ENCODE measurements at regions not wholly inside any gene's neighbourhood (a gene's known extent, or its start where the extent isn't known, plus 50 kb on each side); places are given as distances from the start of the nearest gene placed in this dataset.
"Not testable (repeated sequence)": the region's sequence is repeated elsewhere in the genome, so short reads cannot be mapped to it uniquely, and the experiment has no call there.

- peak; percentile 20 for DNase-seq (ENCODE audit: insufficient read length, low spot score)
- FAIRE-seq, result no peak
- no peak for TF ChIP-seq POLR2A (IDR thresholded peaks at IDR 0.05; ENCODE audit: low read depth, low read length)
Measured at GRCh38 chrX:39772057-39772832, 325.5 kb downstream of the BCOR start.

GRCh38 chrX:39773150-39773549, 324.6 kb downstream of the BCOR start:
- FAIRE-seq (no peak), DNase-seq (ENCODE audit: insufficient read length, low spot score) (no peak)
- no peak for TF ChIP-seq POLR2A (IDR thresholded peaks at IDR 0.05; ENCODE audit: low read depth, low read length)

GRCh38 chrX:39773923-39774773, 323.6 kb downstream of the BCOR start:
- TF ChIP-seq POLR2A (IDR thresholded peaks at IDR 0.05; ENCODE audit: low read depth, low read length), result no peak
- DNase-seq (ENCODE audit: insufficient read length, low spot score), result no peak
- FAIRE-seq, result no peak

GRCh38 chrX:39774774-39775328, 322.9 kb downstream of the BCOR start:
- no peak for TF ChIP-seq POLR2A (IDR thresholded peaks at IDR 0.05; ENCODE audit: low read depth, low read length)
- FAIRE-seq (no peak), DNase-seq (ENCODE audit: insufficient read length, low spot score) (no peak)

- no peak for TF ChIP-seq POLR2A (IDR thresholded peaks at IDR 0.05; ENCODE audit: low read depth, low read length)
- DNase-seq (ENCODE audit: insufficient read length, low spot score) (no peak), FAIRE-seq (no peak)
Measured at GRCh38 chrX:39777623-39778025, 320.1 kb downstream of the BCOR start.

GRCh38 chrX:39779952-39780783, 317.6 kb downstream of the BCOR start:
- no peak for TF ChIP-seq POLR2A (IDR thresholded peaks at IDR 0.05; ENCODE audit: low read depth, low read length)
- DNase-seq (ENCODE audit: insufficient read length, low spot score), result no peak
- FAIRE-seq, result no peak

GRCh38 chrX:39782276-39782675, 315.5 kb downstream of the BCOR start:
- FAIRE-seq (no peak), DNase-seq (ENCODE audit: insufficient read length, low spot score) (no peak)
- TF ChIP-seq POLR2A (IDR thresholded peaks at IDR 0.05; ENCODE audit: low read depth, low read length), result no peak

GRCh38 chrX:39787999-39788398, 309.8 kb downstream of the BCOR start:
- TF ChIP-seq POLR2A (IDR thresholded peaks at IDR 0.05; ENCODE audit: low read depth, low read length), result no peak
- FAIRE-seq (no peak), DNase-seq (ENCODE audit: insufficient read length, low spot score) (no peak)

- FAIRE-seq, result no peak
- no peak for TF ChIP-seq POLR2A (IDR thresholded peaks at IDR 0.05; ENCODE audit: low read depth, low read length)
Measured at GRCh38 chrX:39788521-39788920, 309.2 kb downstream of the BCOR start.

GRCh38 chrX:39791691-39792090, 306.1 kb downstream of the BCOR start:
- DNase-seq (ENCODE audit: insufficient read length, low spot score), result no peak
- no peak for TF ChIP-seq POLR2A (IDR thresholded peaks at IDR 0.05; ENCODE audit: low read depth, low read length)
- FAIRE-seq, result no peak

More at GRCh38 chrX:39788521-39788920, 309.2 kb downstream of the BCOR start:
- no peak for DNase-seq (ENCODE audit: insufficient read length, low spot score)

- FAIRE-seq (no peak), DNase-seq (ENCODE audit: insufficient read length, low spot score) (no peak)
- no peak for TF ChIP-seq POLR2A (IDR thresholded peaks at IDR 0.05; ENCODE audit: low read depth, low read length)
Measured at GRCh38 chrX:39795605-39796004, 302.2 kb downstream of the BCOR start.

GRCh38 chrX:39796856-39797255, 300.9 kb downstream of the BCOR start:
- TF ChIP-seq POLR2A (IDR thresholded peaks at IDR 0.05; ENCODE audit: low read depth, low read length), result no peak
- no peak for DNase-seq (ENCODE audit: insufficient read length, low spot score)
- no peak for FAIRE-seq

- not testable (repeated sequence) for DNase-seq (ENCODE audit: insufficient read length, low spot score); FAIRE-seq
Measured at GRCh38 chrX:39798488-39798887, 299.3 kb downstream of the BCOR start.

GRCh38 chrX:39802354-39802753, 295.4 kb downstream of the BCOR start:
- no peak for FAIRE-seq
- DNase-seq (ENCODE audit: insufficient read length, low spot score), result no peak

More at GRCh38 chrX:39802354-39802753, 295.4 kb downstream of the BCOR start:
- TF ChIP-seq POLR2A (IDR thresholded peaks at IDR 0.05; ENCODE audit: low read depth, low read length), result no peak
